ENCODE measurements at regions not wholly inside any gene's neighbourhood (a gene's known extent, or its start where the extent isn't known, plus 50 kb on each side); places are given as distances from the start of the nearest gene placed in this dataset.
"Not testable (repeated sequence)": the region's sequence is repeated elsewhere in the genome, so short reads cannot be mapped to it uniquely, and the experiment has no call there.

GRCh38 chr6:121594053-121594452, 158.6 kb downstream of the GJA1 start:
- DNase-seq (ENCODE audit: low spot score), result no peak

- no peak for DNase-seq (ENCODE audit: low spot score)
These were observed 160.2 kb downstream of the GJA1 start for GRCh38 chr6:121595646-121596045.

GRCh38 chr6:121596441-121596840, 161.0 kb downstream of the GJA1 start:
- DNase-seq (ENCODE audit: low spot score), result no peak

GRCh38 chr6:121597654-121598053, 162.2 kb downstream of the GJA1 start:
- DNase-seq (ENCODE audit: low spot score), result no peak

- not testable (repeated sequence) for DNase-seq (ENCODE audit: low spot score)
These were observed 163.9 kb downstream of the GJA1 start for GRCh38 chr6:121599331-121599730.

- DNase-seq (ENCODE audit: low spot score), result peak; percentile 8
These were observed 165.1 kb downstream of the GJA1 start for GRCh38 chr6:121600389-121601168.

- no peak for DNase-seq (ENCODE audit: low spot score)
These were observed 168.0 kb downstream of the GJA1 start for GRCh38 chr6:121603486-121603885.

- DNase-seq (ENCODE audit: low spot score), result no peak
These were observed 172.3 kb downstream of the GJA1 start for GRCh38 chr6:121607721-121608120.

- DNase-seq (ENCODE audit: low spot score), result no peak
These were observed 172.8 kb downstream of the GJA1 start for GRCh38 chr6:121608270-121608669.

GRCh38 chr6:121609281-121609680, 173.8 kb downstream of the GJA1 start:
- no peak for DNase-seq (ENCODE audit: low spot score)

- no peak for DNase-seq (ENCODE audit: low spot score)
These were observed 177.5 kb downstream of the GJA1 start for GRCh38 chr6:121612927-121613326.

GRCh38 chr6:121614115-121614514, 178.7 kb downstream of the GJA1 start:
- DNase-seq (ENCODE audit: low spot score), result no peak

GRCh38 chr6:121615493-121615892, 180.0 kb downstream of the GJA1 start:
- DNase-seq (ENCODE audit: low spot score), result no peak

- no peak for DNase-seq (ENCODE audit: low spot score)
These were observed 181.0 kb downstream of the GJA1 start for GRCh38 chr6:121616406-121616805.

GRCh38 chr6:121617388-121617787, 181.9 kb downstream of the GJA1 start:
- no peak for DNase-seq (ENCODE audit: low spot score)

GRCh38 chr6:121619013-121619412, 183.6 kb downstream of the GJA1 start:
- DNase-seq (ENCODE audit: low spot score), result no peak

- DNase-seq (ENCODE audit: low spot score), result no peak
These were observed 184.7 kb downstream of the GJA1 start for GRCh38 chr6:121619987-121620740.

- DNase-seq (ENCODE audit: low spot score), result no peak
These were observed 192.3 kb downstream of the GJA1 start for GRCh38 chr6:121627761-121628160.

GRCh38 chr6:121630716-121631115, 195.3 kb downstream of the GJA1 start:
- no peak for DNase-seq (ENCODE audit: low spot score)

GRCh38 chr6:121631752-121632151, 196.3 kb downstream of the GJA1 start:
- DNase-seq (ENCODE audit: low spot score), result not testable (repeated sequence)

- no peak for DNase-seq (ENCODE audit: low spot score)
These were observed 197.9 kb downstream of the GJA1 start for GRCh38 chr6:121633309-121633708.

GRCh38 chr6:121634586-121634985, 199.1 kb downstream of the GJA1 start:
- not testable (repeated sequence) for DNase-seq (ENCODE audit: low spot score)

- DNase-seq (ENCODE audit: low spot score), result no peak
These were observed 199.9 kb downstream of the GJA1 start for GRCh38 chr6:121635355-121635754.
